CD4-positive, CD25-positive, alpha-beta regulatory T cell (primary cell): ENCODE measurements at regions not wholly inside any gene's neighbourhood (a gene's known extent, or its start where the extent isn't known, plus 50 kb on each side); places are given as distances from the start of the nearest gene placed in this dataset.

ENCODE experiments used
- ATAC-seq, 2 donors: fragments of 150-1000 bp; cut with Tn5 transposase; one replicate each; pipeline ENCODE4 v1.10.0; 2021; ENCODE audit warnings: low read depth in 2 of 2, moderate number of reproducible peaks in 2 of 2, moderate library complexity in 1 of 2
- DNase-seq, 3 donors: peaks; one replicate each; pipeline versions ENCODE4 v3.0.0 to v3.0.0-alpha.2; 2012 to 2022; ENCODE audit warnings: mixed read lengths in 1 of 3
- H3K27ac ChIP-seq: one replicate; pipeline ENCODE4 v1.7.0; 2013; ENCODE audit warnings: mild to moderate bottlenecking, low read length; ENCODE audit not compliant: insufficient read depth, poor library complexity, severe bottlenecking
- H3K27me3 ChIP-seq: one replicate; pipeline ENCODE4 v1.7.0; 2013; ENCODE audit warnings: low read length; ENCODE audit not compliant: control insufficient read depth, insufficient read depth
- H3K36me3 ChIP-seq: one replicate; pipeline ENCODE4 v1.7.0; 2013; ENCODE audit warnings: mild to moderate bottlenecking, low read length, moderate library complexity; ENCODE audit not compliant: control insufficient read depth, insufficient read depth
- H3K4me1 ChIP-seq: 2 replicates; pipeline ENCODE4 v1.7.0; 2013; ENCODE audit warnings: mild to moderate bottlenecking, low read length; ENCODE audit not compliant: insufficient read depth, control insufficient read depth, poor library complexity, severe bottlenecking
- H3K4me3 ChIP-seq: one replicate; pipeline ENCODE4 v1.7.0; 2013; ENCODE audit warnings: low read depth, mild to moderate bottlenecking, low read length, moderate library complexity
- H3K9me3 ChIP-seq, 2 experiments: 1 replicate in 1 of 2; 2 replicates in 1 of 2; pipeline ENCODE4 v1.7.0; 2013; ENCODE audit warnings: low read length in 2 of 2, mild to moderate bottlenecking in 1 of 2, moderate library complexity in 1 of 2; ENCODE audit not compliant: control insufficient read depth in 2 of 2
- H3K27ac Mint-ChIP-seq, 3 donors: one replicate each; pipeline ENCODE4 v1.8.0; 2020 to 2022; ENCODE audit warnings: mild to moderate bottlenecking in 3 of 3, mixed read lengths in 3 of 3, moderate library complexity in 2 of 3
- H3K27me3 Mint-ChIP-seq: one replicate; pipeline ENCODE4 v1.8.0; 2022; ENCODE audit warnings: mild to moderate bottlenecking, mixed read lengths
- H3K36me3 Mint-ChIP-seq: one replicate; pipeline ENCODE4 v1.8.0; 2020; ENCODE audit warnings: mixed read lengths
- H3K4me1 Mint-ChIP-seq, 4 donors: one replicate each; pipeline ENCODE4 v1.8.0; 2020 to 2022; ENCODE audit warnings: mixed read lengths in 4 of 4, mild to moderate bottlenecking in 1 of 4
- H3K4me3 Mint-ChIP-seq, 4 donors: one replicate each; pipeline ENCODE4 v1.8.0; 2020 to 2022; ENCODE audit warnings: mild to moderate bottlenecking in 4 of 4, mixed read lengths in 4 of 4, moderate library complexity in 3 of 4
- H3K9me3 Mint-ChIP-seq, 7 donors: one replicate each; pipeline ENCODE4 v1.8.0; 2020 to 2022; ENCODE audit warnings: mixed read lengths in 7 of 7, mild to moderate bottlenecking in 3 of 7, moderate library complexity in 2 of 7

DNA sequence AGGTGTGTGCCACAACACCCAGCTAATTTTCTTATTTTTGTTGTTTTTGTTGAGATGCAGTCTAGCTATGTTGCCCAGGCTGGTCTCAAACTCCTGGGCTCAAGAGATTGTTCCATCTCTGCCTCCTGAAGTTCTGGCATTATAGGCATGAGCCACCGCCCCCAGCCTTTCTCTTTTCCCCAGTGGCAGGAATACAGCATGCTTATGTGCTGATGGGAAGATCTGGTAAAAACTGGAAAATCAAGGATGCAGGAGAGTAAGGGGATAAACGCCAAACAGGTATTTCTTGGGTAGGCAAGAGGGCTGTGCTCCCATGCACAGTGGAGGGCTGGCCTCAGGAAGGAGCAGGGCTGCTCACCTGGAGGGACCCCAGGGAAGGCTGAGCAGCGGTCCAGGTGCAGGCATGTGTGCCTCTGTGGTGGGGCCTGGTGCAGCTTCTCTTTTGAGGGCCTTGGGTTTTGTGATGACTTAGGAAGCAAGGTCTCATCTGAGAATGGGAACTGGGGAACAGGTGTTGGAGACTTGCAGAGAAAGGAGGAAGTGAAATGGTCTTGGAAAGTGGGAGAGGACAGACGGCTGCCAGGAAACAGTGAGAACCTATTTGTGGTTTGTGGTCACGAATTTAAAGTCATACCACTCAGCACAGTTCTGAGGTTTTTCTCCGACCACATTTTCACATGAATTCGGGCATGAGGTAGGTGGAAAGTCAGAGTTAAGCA, 106.5 kb downstream of the TEX26 start:
- ATAC-seq (peak in 1 of 2 donors; percentile 33), DNase-seq (peak in 1 of 3 donors; percentile 77)
- no peaks in the 10 kb centered on the region for H3K9me3 ChIP-seq
- Mint-ChIP-seq H3K27ac (peak overlapping the region in 1 of 3 donors; percentile 43), H3K9me3 (peaks cover 0 to 1% (median 0%) of the 10 kb centered on the region in 7 donors), H3K27me3 (no peaks in the 10 kb centered on the region), H3K4me1 (peaks cover 12 to 37% (median 13%) of the 10 kb centered on the region in 4 donors), H3K36me3 (no peaks in the 10 kb centered on the region), H3K4me3 (peak overlapping the region; percentile 12 to 61 (median 33))
- no peak overlapping the region for H3K27ac ChIP-seq
- no peaks in the 10 kb centered on the region for H3K36me3 ChIP-seq
- H3K27me3 ChIP-seq: no peaks in the 10 kb centered on the region
- H3K4me1 ChIP-seq: peaks cover 13% of the 10 kb centered on the region
- H3K4me3 ChIP-seq: no peak overlapping the region

DNA sequence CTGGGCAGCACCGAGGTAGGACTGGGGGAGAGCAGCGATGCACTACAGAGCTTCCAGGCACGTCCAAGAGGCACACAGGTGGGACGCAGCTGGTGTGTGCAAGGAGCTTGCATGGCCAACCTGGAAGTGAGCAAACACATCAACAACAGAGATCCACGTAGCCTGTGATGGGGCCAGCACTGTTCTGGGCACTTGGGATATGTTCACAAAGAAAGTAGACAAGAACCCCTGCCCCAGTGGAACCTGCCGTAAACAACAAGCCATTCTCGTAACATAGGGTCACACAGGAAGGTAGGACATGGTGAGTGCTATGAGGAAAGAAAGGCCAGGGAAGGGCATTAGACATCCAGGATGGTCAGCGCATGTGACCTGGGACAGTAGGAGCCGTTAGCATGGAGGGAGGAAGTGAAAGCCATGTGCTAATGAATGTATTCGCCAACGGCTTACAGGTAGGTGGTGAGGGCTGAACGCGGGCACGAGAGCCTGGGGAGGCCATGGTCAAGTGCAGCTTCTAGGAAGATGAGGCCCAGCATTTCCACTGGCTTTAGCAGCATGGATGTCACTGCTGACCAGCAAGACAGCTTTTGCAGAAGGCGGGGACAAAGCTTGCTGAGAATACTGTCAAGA, 105.5 kb downstream of the TEX26 start:
- H3K4me1 ChIP-seq: peaks cover 12% of the 10 kb centered on the region
- no peaks in the 10 kb centered on the region for H3K27me3 Mint-ChIP-seq
- no peaks in the 10 kb centered on the region for H3K36me3 Mint-ChIP-seq
- no peaks in the 10 kb centered on the region for H3K27me3 ChIP-seq
- H3K4me3 Mint-ChIP-seq: peak overlapping the region in 1 of 4 donors; percentile 32
- H3K4me1 Mint-ChIP-seq: peaks cover 12 to 32% (median 13%) of the 10 kb centered on the region in 4 donors
- H3K4me3 ChIP-seq: no peak overlapping the region
- ATAC-seq (no peak), DNase-seq (no peak)
- H3K27ac ChIP-seq: no peak overlapping the region
- H3K27ac Mint-ChIP-seq: no peak overlapping the region
- H3K36me3 ChIP-seq: no peaks in the 10 kb centered on the region
- H3K9me3 Mint-ChIP-seq: peaks cover 0 to 1% (median 0%) of the 10 kb centered on the region in 7 donors
- no peaks in the 10 kb centered on the region for H3K9me3 ChIP-seq

DNA sequence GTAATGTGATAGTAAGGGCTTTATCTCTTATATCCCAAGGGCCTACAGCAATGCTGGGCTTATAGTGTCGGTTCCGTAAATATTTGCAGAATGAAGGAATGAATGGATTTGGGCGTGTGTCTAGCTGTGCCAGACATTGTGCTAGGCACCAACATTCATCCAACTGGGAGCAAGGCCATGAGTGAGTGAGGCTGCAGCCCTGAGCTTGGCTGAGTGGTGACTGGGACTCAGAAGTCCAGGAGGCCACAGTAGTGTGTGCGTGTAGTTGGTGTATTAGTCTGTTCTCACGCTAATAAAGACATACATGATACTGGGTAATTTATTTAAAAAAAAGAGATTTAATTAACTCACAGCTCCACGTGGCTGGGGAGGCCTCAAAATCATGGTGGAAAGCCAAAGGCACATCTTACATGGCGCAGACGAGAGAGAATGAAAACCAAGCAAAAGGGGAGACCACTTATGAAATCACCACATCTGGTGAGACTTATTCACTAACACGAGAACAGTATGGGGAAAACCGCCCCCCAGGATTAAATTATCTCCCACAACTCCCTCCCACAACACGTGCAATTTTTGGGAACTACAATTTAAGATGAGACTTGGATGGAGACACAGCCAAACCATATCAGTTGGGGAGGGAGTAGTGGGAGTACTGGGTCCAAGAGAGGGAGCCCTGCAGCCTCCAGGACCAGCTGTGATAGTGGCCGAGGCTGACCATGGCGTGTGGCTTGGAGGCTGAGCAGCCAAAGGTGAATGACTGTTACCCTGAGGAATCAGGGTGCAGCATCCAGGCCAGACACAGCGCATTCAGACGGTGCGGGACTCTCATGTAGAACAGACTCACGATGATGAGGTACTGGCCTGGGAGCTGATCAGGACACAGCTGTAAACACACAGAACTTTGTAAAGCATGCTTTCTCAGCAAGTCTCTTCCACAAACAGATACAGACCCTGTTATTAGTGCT, 104.6 kb downstream of the TEX26 start:
- H3K36me3 Mint-ChIP-seq: no peaks in the 10 kb centered on the region
- DNase-seq (no peak), ATAC-seq (no peak)
- H3K4me1 ChIP-seq: peaks cover 12% of the 10 kb centered on the region
- no peaks in the 10 kb centered on the region for H3K27me3 ChIP-seq
- no peak overlapping the region for H3K4me3 Mint-ChIP-seq
- H3K9me3 Mint-ChIP-seq: peaks cover 0 to 1% (median 0%) of the 10 kb centered on the region in 7 donors
- peaks cover 9% of the 10 kb centered on the region for H3K27me3 Mint-ChIP-seq
- peak overlapping the region in 1 of 3 donors; percentile 32 for H3K27ac Mint-ChIP-seq
- no peak overlapping the region for H3K4me3 ChIP-seq
- no peaks in the 10 kb centered on the region for H3K36me3 ChIP-seq
- no peak overlapping the region for H3K27ac ChIP-seq
- peaks cover 12 to 28% (median 13%) of the 10 kb centered on the region in 4 donors for H3K4me1 Mint-ChIP-seq
- no peaks in the 10 kb centered on the region for H3K9me3 ChIP-seq

DNA sequence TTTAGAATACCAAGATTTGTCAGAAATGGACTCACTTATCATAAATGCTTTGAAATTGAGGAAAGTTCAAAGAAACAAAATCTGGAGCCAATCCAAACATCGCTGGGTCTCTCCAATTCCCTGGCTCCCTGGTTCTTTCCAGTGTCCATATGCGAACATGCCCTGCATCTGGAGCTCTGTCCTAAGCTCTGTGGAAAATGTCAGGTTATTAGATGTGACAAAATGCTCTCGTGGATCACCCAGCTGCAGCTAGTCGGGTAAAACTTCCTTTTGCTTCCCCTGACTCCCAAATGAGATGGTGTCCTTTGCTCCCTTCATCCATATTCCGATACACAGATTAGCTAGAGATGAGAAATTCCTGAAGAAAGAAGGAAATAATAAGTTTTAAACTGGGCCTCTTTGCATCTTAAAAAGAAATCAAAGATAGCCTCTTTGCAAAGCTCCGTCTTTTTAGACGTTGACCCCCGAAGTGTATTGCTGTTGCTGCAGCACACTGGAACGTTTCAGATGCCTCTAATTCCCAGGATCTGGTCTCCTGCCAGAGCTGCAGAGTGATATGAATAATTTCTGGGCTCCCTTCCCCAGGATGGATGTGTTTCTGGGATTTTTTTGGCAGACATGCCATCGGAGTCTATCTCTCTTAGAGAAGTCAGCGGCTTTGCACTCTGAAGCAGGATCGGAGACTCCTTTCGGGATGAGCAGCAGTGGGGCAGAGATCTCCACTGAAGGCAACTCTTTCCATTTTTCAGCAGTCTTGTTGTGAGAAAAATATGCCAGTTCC, 102.9 kb downstream of the TEX26 start:
- Histone ChIP-seq H3K4me1 (peaks cover 12% of the 10 kb centered on the region), H3K27me3 (no peaks in the 10 kb centered on the region), H3K4me3 (no peak overlapping the region), H3K9me3 (no peaks in the 10 kb centered on the region), H3K27ac (no peak overlapping the region), H3K36me3 (no peaks in the 10 kb centered on the region)
- Mint-ChIP-seq H3K9me3 (peaks cover 0 to 1% (median 0%) of the 10 kb centered on the region in 7 donors), H3K36me3 (no peaks in the 10 kb centered on the region), H3K27ac (no peak overlapping the region), H3K4me3 (no peak overlapping the region), H3K27me3 (peaks cover 15% of the 10 kb centered on the region), H3K4me1 (peaks cover 12 to 26% (median 13%) of the 10 kb centered on the region in 4 donors)
- no peak for DNase-seq
- no peak for ATAC-seq

DNA sequence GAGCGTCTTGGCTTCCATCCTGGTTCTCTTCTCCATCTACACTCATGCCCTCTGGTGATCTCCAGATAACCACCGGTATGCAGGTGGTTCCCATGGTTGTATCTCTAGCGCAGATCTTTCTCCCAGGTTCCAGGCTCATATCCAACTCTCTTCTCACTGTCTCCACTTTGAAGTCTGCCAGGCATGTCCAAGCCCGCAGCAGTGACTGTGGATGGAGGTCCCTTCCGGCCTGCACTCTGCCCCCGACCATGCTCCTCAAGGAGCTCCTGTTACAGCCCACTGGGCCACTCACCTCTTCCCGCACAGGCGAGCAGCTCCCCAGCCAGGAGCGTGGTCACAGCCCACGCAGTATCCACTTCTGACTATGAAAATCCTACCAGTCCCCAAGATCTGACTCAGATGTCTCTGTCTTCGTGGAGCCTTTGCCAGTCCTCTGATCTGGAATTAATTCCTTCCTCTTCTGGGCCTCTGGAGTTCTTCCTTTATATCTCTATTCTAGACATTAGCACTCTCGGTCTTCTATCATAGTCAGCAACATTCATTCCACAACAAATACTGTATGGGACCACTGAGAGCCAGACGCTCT, 100.2 kb downstream of the TEX26 start:
- peaks cover 0 to under 1% (median 0%) of the 10 kb centered on the region in 7 donors for H3K9me3 Mint-ChIP-seq

DNA sequence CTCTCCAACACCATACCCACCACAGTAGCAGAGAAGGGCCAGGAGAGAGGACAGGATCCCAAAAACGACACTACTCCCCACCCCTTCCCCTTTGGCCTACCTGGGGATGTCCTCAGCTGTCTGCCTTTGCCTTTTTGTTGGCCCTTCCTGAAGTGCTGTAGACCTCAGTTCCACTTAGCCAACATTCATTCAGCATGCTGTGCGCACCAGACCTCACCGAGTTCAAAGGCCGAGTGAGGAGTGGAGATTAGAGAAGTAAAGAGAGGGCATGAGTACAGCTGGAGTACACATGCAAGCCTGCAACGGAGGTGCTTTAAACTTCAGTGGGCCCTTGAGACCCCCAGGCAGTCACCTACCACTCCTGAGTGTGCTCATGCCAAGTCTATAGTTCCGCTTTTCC, 99.0 kb downstream of the TEX26 start:
- H3K4me3 Mint-ChIP-seq: no peak overlapping the region
- H3K9me3 Mint-ChIP-seq: no peaks in the 10 kb centered on the region
- no peak overlapping the region for H3K4me3 ChIP-seq

More for the DNA sequence above, 100.2 kb downstream of the TEX26 start:
- no peaks in the 10 kb centered on the region for H3K4me1 ChIP-seq
- no peaks in the 10 kb centered on the region for H3K9me3 ChIP-seq
- Mint-ChIP-seq H3K4me3 (no peak overlapping the region), H3K27ac (peak overlapping the region in 1 of 3 donors; percentile 60), H3K36me3 (no peaks in the 10 kb centered on the region), H3K27me3 (peaks cover 30% of the 10 kb centered on the region), H3K4me1 (peaks cover 0 to 3% (median 0%) of the 10 kb centered on the region in 4 donors)
- H3K36me3 ChIP-seq: no peaks in the 10 kb centered on the region
- DNase-seq (no peak), ATAC-seq (no peak)
- no peak overlapping the region for H3K27ac ChIP-seq
- H3K27me3 ChIP-seq: no peaks in the 10 kb centered on the region
- H3K4me3 ChIP-seq: no peak overlapping the region

DNA sequence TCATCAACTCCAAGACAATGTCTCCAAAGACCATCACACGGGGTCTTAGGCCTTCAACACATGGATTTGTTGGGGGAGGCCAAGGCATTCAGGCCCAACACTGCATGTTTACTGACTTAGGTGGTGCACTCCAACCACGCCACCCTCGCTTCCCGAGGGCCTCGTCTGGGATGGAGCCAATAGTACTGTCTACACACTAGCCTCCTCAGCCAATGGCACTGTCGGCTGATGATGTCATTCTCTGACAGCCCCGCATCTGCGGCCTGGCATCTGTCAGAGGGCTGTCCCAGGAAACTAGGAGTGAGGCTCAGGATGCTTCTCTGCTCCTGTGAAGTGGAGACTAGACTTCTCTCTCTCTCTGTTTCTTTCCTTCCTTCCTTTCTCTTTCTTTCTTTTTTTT, 96.6 kb downstream of the TEX26 start:
- no peaks in the 10 kb centered on the region for H3K9me3 ChIP-seq
- H3K4me3 ChIP-seq: no peak overlapping the region
- DNase-seq: no peak
- Mint-ChIP-seq H3K36me3 (no peaks in the 10 kb centered on the region), H3K27ac (no peak overlapping the region), H3K4me1 (no peaks in the 10 kb centered on the region), H3K4me3 (no peak overlapping the region), H3K27me3 (peaks cover 30% of the 10 kb centered on the region), H3K9me3 (no peaks in the 10 kb centered on the region)
- H3K4me1 ChIP-seq: no peaks in the 10 kb centered on the region
- no peak overlapping the region for H3K27ac ChIP-seq
- H3K27me3 ChIP-seq: no peaks in the 10 kb centered on the region
- H3K36me3 ChIP-seq: no peaks in the 10 kb centered on the region
- no peak for ATAC-seq

More for the DNA sequence above, 99.0 kb downstream of the TEX26 start:
- Histone ChIP-seq H3K27me3 (no peaks in the 10 kb centered on the region), H3K36me3 (no peaks in the 10 kb centered on the region), H3K27ac (no peak overlapping the region), H3K4me1 (no peaks in the 10 kb centered on the region), H3K9me3 (no peaks in the 10 kb centered on the region)
- Mint-ChIP-seq H3K36me3 (no peaks in the 10 kb centered on the region), H3K27me3 (peaks cover 30% of the 10 kb centered on the region), H3K27ac (no peak overlapping the region), H3K4me1 (no peaks in the 10 kb centered on the region)
- ATAC-seq: no peak
- no peak for DNase-seq
